SU-DHL-6 (cell line): ENCODE measurements at regions not wholly inside any gene's neighbourhood (a gene's known extent, or its start where the extent isn't known, plus 50 kb on each side); places are given as distances from the start of the nearest gene placed in this dataset.

Experiments
- H2AFZ ChIP-seq: fragments of 200-600 bp; sonication (generic); 2 replicates; pipeline ENCODE4 v1.6.1; 2014; ENCODE audit warnings: low read depth, mild to moderate bottlenecking, moderate library complexity, mixed read lengths, antibody characterized with exemption, low read length; ENCODE audit not compliant: severe bottlenecking
- H3F3A ChIP-seq: fragments of 200-600 bp; shearing (Covaris generic); 2 replicates; pipeline ENCODE4 v1.6.0; 2016; ENCODE audit warnings: antibody characterized with exemption, mild to moderate bottlenecking; ENCODE audit not compliant: insufficient read depth
- H3K27ac ChIP-seq: fragments of 200-600 bp; sonication (generic); 2 replicates; pipeline ENCODE4 v1.5.1; 2016; ENCODE audit warnings: low read depth, mild to moderate bottlenecking, low read length, moderate library complexity, mixed read lengths
- H3K27me3 ChIP-seq: fragments of 200-600 bp; sonication (generic), shearing (Covaris generic); 2 replicates; pipeline ENCODE4 v1.6.0; 2014; ENCODE audit warnings: mild to moderate bottlenecking, low read length
- H3K36me3 ChIP-seq: fragments of 200-600 bp; sonication (generic); 2 replicates; pipeline ENCODE4 v1.6.1; 2014; ENCODE audit warnings: mild to moderate bottlenecking, low read length, mixed read lengths
- H3K4me2 ChIP-seq: fragments of 300-600, 200-600 bp; shearing (Covaris generic), sonication (generic); 2 replicates; pipeline ENCODE4 v1.6.0; 2014; ENCODE audit warnings: low read length, low read depth, mild to moderate bottlenecking; ENCODE audit not compliant: poor library complexity, severe bottlenecking
- H3K4me3 ChIP-seq: fragments of 200-600 bp; sonication (generic); 2 replicates; pipeline ENCODE4 v1.5.1; 2014; ENCODE audit warnings: antibody characterized with exemption, low read length, mild to moderate bottlenecking, mixed read lengths; ENCODE audit not compliant: insufficient read depth, poor library complexity, severe bottlenecking
- H3K79me2 ChIP-seq: fragments of 200-600 bp; sonication (generic); 2 replicates; pipeline ENCODE4 v1.6.1; 2014; ENCODE audit warnings: mild to moderate bottlenecking, low read length, moderate library complexity; ENCODE audit not compliant: insufficient read depth
- H3K9ac ChIP-seq: fragments of 200-600 bp; sonication (generic); 2 replicates; pipeline ENCODE4 v1.7.0; 2014; ENCODE audit warnings: mild to moderate bottlenecking, low read length
- H3K9me2 ChIP-seq: fragments of 200-600 bp; sonication (generic); replicated peaks from 2 replicates; pipeline ENCODE4 v1.6.1; 2014; ENCODE audit warnings: low read length; ENCODE audit not compliant: insufficient read depth
- H3K9me3 ChIP-seq: fragments of 200-600 bp; sonication (generic); 2 replicates; pipeline ENCODE4 v1.6.1; 2014; ENCODE audit warnings: low read length, mixed read lengths; ENCODE audit not compliant: insufficient read depth
- H4K20me1 ChIP-seq: fragments of 200-600 bp; sonication (generic); 2 replicates; pipeline ENCODE4 v1.6.1; 2014; ENCODE audit warnings: low read depth, mild to moderate bottlenecking, antibody characterized with exemption, low read length, moderate library complexity, mixed read lengths
- EZH2phosphoT487 ChIP-seq: fragments of 200-600 bp; sonication (generic), shearing (Covaris generic); conservative IDR thresholded peaks from 2 replicates; pipeline ENCODE4 v1.6.1; 2018; ENCODE audit warnings: mild to moderate bottlenecking, antibody characterized with exemption, low read length, moderate library complexity, mixed read lengths
- TF ChIP-seq, protein P1 (sequence below): fragments of 200-600 bp; sonication (generic); IDR thresholded peaks from one replicate; pipeline ENCODE4 v1.5.1; 2017; ENCODE audit warnings: antibody characterized with exemption, mild to moderate bottlenecking, low read length, moderate library complexity; ENCODE audit not compliant: insufficient read depth, poor library complexity, severe bottlenecking

- no peaks in the 10 kb centered on the region for H3K9me3 ChIP-seq
Measured at GRCh38 chrX:51406688-51407519, 74.3 kb downstream of the NUDT10 start.

GRCh38 chrX:51404445-51404844, 71.8 kb downstream of the NUDT10 start:
- Histone ChIP-seq H3K9me2 (no peaks in the 10 kb centered on the region), H3K27me3 (no peaks in the 10 kb centered on the region), H3K9me3 (no peaks in the 10 kb centered on the region), H3K9ac (no peak overlapping the region), H2AFZ (no peak overlapping the region), H3K79me2 (no peaks in the 10 kb centered on the region), H3K4me3 (no peak overlapping the region), H3F3A (no peaks in the 10 kb centered on the region), H3K36me3 (no peaks in the 10 kb centered on the region), H3K4me2 (no peak overlapping the region), H4K20me1 (no peaks in the 10 kb centered on the region), H3K27ac (no peak overlapping the region)
- no peak for TF ChIP-seq EZH2phosphoT487
- TF ChIP-seq, protein P1, sequence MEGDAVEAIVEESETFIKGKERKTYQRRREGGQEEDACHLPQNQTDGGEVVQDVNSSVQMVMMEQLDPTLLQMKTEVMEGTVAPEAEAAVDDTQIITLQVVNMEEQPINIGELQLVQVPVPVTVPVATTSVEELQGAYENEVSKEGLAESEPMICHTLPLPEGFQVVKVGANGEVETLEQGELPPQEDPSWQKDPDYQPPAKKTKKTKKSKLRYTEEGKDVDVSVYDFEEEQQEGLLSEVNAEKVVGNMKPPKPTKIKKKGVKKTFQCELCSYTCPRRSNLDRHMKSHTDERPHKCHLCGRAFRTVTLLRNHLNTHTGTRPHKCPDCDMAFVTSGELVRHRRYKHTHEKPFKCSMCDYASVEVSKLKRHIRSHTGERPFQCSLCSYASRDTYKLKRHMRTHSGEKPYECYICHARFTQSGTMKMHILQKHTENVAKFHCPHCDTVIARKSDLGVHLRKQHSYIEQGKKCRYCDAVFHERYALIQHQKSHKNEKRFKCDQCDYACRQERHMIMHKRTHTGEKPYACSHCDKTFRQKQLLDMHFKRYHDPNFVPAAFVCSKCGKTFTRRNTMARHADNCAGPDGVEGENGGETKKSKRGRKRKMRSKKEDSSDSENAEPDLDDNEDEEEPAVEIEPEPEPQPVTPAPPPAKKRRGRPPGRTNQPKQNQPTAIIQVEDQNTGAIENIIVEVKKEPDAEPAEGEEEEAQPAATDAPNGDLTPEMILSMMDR, result no peak

More at GRCh38 chrX:51406688-51407519, 74.3 kb downstream of the NUDT10 start:
- H3K4me3 ChIP-seq, result no peak overlapping the region
- H3F3A ChIP-seq, result no peaks in the 10 kb centered on the region
- TF ChIP-seq, protein P1, result no peak
- no peak for TF ChIP-seq EZH2phosphoT487
- H3K9ac ChIP-seq, result no peak overlapping the region
- H3K79me2 ChIP-seq, result no peaks in the 10 kb centered on the region
- no peaks in the 10 kb centered on the region for H3K27me3 ChIP-seq
- H3K27ac ChIP-seq, result no peak overlapping the region
- no peak overlapping the region for H2AFZ ChIP-seq
- no peak overlapping the region for H3K4me2 ChIP-seq
- no peaks in the 10 kb centered on the region for H3K36me3 ChIP-seq
- H3K9me2 ChIP-seq, result no peaks in the 10 kb centered on the region
- H4K20me1 ChIP-seq, result no peaks in the 10 kb centered on the region

GRCh38 chrX:51395810-51396728, 63.4 kb downstream of the NUDT10 start:
- Histone ChIP-seq H3F3A (no peaks in the 10 kb centered on the region), H3K9ac (no peak overlapping the region), H2AFZ (no peak overlapping the region), H3K4me3 (no peak overlapping the region), H3K9me2 (no peaks in the 10 kb centered on the region), H3K27ac (no peak overlapping the region), H3K79me2 (no peaks in the 10 kb centered on the region), H4K20me1 (no peaks in the 10 kb centered on the region), H3K27me3 (no peaks in the 10 kb centered on the region), H3K9me3 (no peaks in the 10 kb centered on the region), H3K4me2 (no peak overlapping the region), H3K36me3 (no peaks in the 10 kb centered on the region)
- no peak for TF ChIP-seq EZH2phosphoT487
- TF ChIP-seq, protein P1, result no peak
